Suppressor macrophage (primary cell): ENCODE measurements at regions not wholly inside any gene's neighbourhood (a gene's known extent, or its start where the extent isn't known, plus 50 kb on each side); places are given as distances from the start of the nearest gene placed in this dataset.
"Not testable (repeated sequence)": the region's sequence is repeated elsewhere in the genome, so short reads cannot be mapped to it uniquely, and the experiment has no call there.

Source experiments
- DNase-seq, 4 experiments: peaks; one replicate each; pipeline ENCODE4 v3.0.0-alpha.2; 2020 to 2022

DNA sequence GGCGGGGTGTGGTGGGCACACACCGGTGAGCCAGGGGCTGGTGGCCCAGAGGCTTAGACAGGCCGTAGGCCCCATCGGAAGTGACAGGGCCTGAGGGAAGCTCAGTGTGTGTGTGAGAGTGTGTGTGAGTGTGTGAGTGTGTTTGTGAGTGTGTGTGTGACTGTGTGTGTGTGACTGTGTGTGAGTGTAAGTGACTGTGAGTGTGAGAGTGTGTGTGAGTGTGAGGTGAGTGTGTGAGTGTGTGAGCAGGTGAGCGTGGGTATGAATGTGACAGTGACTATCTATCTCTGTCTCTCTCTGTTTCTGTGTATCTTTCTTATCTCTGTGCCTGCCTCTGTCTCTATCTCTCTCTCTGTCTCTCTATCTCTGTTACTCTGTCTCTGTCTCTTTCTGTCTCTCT, 171.6 kb downstream of the TMEM121 start:
- DNase-seq = not testable (repeated sequence)

DNA sequence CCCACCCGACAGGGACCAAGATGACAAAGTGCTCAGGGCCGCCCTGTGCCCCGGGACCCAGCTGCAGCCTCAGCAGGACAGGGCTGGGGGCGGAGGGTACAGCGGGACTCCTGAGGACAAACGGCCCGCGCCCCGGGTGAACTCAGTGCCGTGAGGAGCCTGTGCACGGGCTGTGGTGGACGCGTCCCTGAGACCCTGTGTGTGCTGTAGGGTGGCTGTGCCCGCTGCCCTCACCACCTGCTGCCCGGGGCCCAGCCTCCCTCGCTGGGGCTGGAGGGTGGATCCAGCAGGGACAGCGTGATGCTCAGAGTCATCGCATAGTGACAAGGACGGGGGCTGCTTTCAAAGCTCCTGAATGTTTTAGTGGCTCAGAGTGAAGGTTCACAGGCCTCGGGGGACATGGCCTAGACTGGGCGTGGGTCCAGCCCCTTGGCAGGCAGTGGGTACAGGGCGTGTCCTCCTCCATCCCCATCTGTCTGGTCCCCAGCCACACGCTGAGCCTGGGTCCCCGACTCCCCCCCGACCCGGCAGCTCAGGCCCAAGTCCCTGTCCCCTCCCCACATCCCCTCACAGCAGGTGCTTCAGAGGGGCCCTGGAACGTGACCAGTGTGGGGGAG, 172.7 kb downstream of the TMEM121 start:
- DNase-seq = not testable (repeated sequence)

DNA sequence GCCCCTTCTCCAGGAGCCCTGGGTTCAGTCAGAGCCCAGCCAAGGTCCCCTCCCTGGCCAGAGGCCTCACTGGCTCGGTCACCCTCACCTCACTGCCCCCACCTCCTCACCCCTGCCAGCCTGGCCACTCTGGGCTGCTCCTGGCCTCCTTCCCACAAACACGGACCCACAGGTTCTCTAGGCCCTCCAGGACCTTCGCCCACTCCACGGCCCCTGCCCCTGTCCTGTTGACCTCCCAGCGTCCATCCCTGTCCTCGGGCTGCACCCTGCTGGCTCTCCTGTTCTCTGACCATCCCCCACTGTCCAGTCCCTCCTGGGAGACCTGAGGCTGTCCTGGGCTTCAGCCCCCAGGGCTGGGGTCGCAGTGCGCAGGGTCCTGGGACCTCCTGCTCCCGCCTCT, 173.3 kb downstream of the TMEM121 start:
- DNase-seq = not testable (repeated sequence)

DNA sequence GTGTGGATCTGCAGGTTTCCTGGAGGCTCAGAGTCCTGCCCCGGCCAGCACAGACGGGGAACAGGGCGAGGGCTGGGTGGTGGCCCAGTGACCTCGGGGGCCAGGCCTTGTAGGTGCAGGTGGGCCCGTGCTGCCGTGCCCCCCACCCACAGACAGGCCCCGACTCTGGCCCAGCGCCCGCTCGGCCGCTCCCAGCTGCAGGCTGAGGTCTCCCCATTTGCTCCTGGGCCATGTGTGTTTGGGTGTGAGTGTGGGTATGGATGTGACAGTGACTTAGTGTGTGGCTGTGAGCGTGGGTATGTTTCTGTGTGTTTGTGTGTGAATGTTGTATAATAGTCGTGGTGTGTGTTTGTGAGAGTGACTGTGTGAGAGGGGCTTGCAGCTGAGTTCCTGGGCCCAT, 173.8 kb downstream of the TMEM121 start:
- DNase-seq = not testable (repeated sequence)

DNA sequence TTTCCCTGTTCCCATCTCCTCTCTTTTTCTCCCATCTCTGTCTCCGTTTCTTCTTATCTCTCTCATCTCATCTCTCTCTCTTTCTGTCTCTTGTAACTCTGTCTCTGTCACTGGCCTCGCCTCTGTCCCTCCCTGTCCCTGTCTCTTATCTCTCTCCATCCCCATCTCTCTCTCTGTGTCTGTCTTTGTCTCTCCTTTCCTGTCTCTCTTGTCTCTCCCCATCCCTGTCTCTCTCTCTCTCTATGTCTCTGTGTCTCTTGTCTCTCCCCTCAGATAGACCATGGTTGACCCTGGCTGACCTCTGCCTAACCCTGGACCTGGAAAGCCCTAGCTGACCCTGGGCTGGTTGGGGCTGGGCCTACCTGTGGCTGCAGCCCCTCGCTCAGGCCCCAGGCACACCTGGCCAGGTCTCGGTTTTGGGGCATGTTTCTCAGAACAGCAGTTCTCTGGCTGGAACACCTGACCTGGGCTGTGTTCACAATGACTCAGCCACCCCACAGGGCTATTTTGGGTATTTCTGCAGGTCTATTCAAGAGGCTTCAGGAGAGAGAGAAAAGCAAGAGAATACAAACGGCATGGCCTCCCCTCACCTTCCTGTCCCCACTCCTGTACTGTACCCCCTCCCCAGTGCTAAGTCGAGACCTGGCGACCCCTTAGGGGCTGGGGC, 174.4 kb downstream of the TMEM121 start:
- DNase-seq = no peak

DNA sequence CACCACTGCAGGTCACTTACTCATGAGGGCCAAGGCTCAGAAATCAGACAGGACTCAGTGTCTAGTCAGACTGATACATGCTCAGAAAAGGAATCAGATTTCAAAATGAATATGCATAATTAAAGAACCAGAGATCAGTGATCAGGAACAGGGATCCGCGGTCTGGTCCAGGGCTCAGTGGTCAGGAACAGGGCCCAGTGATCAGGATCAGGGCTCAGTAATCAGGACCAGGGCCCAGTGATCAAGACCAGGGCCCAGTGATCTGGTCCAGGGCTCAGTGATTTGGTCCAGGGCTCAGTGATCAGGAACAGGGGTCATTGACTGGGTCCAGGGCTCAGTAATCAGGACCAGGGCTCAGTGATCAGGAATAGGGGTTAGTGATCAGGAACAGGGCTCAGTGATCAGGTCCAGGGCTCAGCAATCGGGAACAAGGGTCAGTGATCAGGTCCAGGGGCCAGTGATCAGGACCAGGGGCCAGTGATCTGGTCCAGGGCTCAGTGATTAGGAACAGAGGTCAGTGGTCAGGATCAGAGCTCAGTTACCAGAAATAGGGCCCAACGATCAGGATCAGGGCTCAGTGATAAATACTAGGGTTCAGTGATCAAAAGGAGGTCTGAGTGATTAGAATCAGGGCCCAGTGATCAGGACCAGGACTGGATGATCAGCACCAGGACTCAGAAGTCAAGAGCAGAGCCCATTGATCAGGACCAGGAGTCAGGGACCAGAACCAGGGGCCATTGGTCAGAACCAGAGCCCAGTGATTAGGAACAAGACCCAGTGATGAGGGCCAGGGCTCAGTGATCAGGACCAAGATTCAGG, 175.3 kb downstream of the TMEM121 start:
- no peak for DNase-seq

DNA sequence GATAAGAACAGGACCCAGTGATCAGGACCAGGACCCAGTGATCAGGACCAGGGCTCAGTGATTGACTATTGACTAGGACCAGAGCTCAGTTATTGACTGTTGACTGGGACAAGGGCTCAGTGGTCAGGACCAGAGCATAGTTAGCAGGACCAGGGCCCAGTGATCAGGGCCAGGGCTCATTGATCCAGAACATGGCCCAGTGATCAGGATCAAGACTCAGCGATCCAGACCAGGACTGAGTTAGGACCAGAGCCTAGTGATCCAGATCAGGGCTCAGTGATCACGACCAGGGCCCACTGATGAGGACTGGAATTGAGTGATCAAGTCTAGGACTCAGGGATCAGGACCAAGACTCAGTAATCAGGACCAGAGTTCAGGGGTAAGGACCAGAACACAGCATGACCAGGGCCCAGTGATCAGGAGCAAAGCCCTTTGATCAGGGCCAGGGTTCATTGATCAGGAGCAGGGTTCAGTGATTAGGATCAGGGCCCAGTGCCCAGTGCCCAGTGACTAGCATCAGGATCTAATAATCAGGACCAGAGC, 176.0 kb downstream of the TMEM121 start:
- DNase-seq = no peak

DNA sequence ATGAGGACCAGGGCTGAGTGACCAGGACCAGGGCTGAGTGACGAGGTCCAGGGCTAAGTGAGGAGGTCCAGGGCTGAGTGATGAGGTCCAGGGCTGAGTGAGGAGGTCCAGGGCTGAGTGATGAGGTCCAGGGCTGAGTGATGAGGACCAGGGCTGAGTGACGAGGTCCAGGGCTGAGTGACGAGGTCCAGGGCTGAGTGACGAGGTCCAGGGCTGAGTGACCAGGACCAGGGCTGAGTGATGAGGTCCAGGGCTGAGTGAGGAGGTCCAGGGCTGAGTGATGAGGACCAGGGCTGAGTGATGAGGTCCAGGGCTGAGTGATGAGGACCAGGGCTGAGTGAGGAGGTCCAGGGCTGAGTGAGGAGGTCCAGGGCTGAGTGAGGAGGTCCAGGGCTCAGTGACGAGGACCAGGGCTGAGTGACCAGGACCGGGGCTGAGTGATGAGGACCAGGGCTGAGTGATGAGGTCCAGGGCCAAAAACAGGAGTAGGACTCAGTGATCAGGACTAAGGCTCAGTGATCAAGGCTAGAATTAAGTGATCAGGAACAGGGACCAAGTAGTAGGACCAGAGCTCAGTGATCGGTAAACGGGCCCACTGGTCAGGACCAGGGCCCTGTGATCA, 176.8 kb downstream of the TMEM121 start:
- not testable (repeated sequence) for DNase-seq

DNA sequence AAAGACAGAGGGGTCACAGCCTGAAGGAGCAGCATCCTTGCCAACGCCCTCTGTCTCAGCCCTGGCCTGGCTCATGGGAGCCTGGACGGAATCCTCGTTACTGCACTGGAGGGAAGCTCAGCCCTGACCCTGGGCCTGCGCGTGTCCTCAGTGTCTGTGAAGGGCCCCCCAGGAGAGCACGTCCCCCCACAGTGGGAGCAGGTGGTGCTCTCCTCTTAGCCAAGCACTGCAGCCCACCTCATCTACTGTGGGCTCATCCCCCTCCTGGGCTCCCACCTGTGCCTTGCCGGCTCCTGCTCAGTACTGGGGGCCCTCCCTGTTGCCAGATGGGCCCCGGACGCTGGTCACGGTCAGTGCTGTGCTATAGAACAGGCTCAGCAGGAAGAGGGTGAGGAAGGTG, 177.7 kb downstream of the TMEM121 start:
- DNase-seq = not testable (repeated sequence)

DNA sequence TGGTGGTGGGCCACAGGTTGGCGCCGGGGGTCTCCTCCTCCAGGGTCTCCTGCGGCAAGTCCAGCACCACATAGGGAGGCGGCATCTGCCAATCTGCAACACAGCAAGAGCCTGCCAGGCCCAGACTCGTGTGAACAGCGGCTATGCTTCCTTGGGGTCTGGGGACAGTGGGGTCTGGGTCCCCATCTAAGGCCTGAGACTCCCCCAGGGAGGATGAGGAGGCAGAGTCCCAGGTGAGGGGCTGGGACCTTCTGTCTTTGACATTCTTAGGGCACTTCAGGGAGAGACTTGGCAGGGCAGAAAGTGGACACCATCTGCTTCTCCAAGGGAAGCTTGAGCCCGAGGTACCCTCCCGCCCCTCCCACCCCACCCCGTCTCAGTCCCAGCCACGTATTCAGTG, 178.1 kb downstream of the TMEM121 start:
- DNase-seq = not testable (repeated sequence)

DNA sequence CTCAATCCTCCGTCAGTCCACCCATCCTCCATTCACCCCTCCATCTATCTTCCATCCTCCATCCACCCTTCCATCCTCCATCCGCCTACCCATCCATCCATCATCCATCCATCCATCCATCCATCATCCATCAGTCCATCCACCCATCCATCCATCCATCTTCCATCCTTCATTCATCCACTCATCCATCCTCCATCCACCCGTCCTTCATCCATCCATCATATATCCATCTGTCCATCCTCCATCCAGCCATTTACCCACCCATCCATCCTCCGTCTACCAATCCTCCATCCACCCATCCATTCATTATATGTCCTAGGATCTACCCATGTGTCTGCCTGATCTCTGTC, 179.1 kb downstream of the TMEM121 start:
- not testable (repeated sequence) for DNase-seq

DNA sequence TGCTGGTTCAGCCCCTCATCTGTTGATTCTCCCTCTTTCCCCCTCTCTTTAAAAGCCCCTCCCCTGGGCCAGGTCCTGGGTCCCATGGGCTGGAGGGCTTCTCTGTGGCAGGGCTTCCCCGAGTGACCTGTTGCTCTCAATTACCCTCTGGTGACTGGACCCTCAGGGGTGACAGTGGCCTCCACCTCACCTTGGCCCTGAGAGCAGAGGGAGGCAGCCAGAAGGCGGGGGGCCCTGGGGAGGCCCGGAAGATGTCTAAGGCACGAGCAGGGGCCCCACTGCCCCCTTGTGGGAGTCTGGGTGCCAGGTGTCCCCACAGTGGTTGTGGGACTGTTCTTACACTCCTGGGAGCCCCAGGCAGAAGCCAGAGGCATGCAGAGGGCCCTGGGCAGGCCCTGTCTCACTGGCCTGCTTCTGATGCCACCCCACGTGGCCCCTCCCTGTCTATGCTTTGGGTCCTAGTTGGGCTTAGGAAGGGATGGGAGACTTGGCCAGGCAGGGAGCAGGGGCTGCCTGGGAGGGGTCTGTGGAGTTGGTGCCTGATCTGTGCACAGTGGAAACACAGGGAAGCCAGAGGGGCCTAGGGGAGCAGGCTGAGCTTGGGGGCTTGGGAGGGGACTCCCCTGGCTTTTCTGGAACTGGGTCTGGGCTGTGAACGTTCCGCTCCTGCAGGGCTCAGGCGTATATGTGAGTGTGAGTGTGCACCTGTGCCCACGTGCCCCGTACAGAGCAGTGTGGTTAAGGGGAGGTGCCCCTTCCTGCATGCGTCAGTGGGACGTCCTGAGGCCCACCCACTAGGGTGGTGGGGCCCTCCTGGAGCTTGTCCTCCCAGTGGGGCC, 179.7 kb downstream of the TMEM121 start:
- DNase-seq = not testable (repeated sequence)

DNA sequence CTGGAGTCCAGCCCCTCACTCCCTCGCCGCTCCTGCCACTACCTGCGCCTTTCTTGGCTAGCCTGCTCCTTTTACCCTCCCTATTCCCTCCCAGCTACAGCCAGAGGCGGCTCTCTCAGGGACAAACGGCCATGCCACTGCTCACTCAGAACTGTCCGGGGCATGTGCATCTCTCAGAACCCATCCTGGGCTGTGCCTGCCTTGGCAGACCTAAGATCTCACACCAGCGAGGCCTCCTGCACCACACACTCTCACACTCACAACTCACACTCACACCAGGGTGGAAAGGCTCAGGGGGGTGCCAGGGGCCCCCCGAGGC, 180.3 kb downstream of the TMEM121 start:
- DNase-seq = not testable (repeated sequence)

DNA sequence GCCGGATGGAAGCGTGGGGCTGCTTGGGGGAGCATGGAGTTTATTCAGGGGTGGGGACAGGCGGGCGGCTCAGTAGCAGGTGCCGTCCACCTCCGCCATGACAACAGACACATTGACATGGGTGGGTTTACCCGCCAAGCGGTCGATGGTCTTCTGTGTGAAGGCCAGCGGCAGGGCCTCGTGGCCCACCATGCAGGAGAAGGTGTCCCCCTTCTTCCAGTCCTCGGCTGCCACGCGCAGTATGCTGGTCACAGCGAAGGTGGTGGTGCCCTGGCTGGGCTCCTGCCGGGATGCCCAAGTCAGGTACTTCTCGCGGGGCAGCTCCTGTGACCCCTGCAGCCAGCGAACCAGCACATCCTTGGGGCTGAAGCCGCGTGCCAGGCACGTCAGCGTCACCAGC, 180.7 kb downstream of the TMEM121 start:
- not testable (repeated sequence) for DNase-seq

DNA sequence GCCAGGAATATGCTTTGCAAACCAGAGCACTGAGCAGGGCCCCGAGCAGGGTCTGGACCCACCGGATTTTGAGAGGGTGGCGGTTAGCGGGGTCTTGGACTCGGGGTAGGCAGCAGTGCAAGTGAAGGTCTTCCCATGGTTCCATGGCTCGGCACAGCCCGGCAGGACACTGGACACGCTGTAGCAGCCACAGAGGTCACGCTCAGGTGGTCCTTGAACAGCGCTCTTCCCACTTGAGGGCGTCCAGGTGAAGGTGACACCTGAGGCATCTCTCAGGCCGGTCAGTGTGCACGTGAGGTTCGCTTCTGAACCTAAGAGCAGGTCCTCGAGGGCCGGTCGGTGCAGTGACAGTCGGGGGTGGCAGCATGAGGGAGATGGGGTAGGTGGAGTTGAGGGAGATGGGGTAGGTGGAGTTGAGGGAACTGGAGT, 181.4 kb downstream of the TMEM121 start:
- DNase-seq = not testable (repeated sequence)

DNA sequence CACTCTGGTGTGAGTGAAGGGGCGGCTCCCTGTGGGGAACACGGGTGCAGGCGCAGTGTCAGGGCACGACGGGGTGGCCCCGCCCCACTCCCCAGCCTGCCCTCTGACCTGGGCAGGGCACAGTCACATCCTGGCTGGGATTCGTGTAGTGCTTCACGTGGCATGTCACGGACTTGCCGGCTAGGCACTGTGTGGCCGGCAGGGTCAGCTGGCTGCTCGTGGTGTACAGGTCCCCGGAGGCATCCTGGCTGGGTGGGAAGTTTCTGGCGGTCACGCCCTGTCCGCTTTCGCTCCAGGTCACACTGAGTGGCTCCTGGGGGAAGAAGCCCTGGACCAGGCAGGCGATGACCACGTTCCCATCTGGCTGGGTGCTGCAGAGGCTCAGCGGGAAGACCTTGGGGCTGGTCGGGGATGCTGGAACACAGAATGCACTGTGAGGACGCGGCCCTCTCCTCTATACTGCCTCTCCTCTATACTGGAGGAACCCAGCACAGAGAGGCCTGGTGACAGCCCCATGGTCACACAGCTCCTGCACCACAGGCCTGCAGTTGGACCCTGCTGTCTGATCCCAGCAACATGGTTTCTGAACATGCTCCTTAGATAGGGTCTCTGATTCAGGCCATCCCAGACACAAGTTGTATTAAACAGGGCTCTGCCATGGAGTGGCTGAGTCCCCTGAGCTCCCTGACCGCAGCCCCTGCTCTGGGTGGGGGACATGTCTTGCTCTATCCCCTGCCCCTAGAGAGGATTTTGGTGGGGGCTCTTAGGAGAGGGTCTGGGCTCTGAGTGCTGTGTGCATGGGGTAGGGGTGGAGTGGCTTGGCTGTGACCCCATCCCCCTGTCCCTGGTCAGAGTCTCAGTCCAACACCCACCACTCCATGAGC, 182.1 kb downstream of the TMEM121 start:
- DNase-seq = not testable (repeated sequence)

DNA sequence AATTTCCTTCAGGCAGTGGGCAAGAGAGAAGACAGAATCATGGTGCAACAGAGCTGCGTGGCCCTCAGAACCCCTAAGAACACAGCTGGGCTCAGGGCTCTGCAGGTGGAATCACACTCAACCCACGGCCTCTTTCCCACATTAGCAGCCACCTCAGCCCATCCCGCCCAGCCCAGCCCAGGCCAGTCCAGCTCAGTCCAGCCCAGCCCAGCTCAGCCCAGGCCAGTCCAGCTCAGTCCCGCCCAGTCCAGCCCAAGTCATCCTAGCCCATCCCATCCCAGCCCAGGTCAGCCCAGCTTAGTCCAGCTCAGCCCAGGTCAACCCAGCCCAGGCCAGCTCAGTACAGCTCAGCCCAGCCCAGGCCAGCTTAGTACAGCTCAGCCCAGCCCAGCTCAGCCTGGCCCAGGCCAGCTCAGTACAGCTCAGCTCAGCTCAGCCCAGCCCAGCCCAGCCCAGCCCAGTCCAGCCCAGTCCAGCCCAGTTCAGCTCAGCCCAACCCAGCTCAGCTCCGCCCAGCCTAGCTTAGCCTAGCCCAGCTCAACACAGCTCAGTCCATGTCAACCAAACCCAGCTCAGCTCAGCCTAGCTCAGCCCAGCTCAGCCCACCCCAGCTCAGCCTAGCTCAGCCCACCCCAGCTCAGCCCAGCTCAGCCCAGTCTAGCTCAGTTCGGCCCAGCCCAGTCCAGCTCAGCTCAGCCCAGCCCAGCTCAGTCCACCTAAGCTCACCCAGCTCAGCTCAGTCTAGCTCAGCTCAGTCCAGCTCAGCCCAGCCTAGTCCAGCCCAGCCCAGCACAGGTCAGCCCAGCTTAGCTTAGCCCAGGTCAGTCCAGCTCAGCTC, 183.1 kb downstream of the TMEM121 start:
- DNase-seq = peak in 1 of 4 experiments; percentile 2

DNA sequence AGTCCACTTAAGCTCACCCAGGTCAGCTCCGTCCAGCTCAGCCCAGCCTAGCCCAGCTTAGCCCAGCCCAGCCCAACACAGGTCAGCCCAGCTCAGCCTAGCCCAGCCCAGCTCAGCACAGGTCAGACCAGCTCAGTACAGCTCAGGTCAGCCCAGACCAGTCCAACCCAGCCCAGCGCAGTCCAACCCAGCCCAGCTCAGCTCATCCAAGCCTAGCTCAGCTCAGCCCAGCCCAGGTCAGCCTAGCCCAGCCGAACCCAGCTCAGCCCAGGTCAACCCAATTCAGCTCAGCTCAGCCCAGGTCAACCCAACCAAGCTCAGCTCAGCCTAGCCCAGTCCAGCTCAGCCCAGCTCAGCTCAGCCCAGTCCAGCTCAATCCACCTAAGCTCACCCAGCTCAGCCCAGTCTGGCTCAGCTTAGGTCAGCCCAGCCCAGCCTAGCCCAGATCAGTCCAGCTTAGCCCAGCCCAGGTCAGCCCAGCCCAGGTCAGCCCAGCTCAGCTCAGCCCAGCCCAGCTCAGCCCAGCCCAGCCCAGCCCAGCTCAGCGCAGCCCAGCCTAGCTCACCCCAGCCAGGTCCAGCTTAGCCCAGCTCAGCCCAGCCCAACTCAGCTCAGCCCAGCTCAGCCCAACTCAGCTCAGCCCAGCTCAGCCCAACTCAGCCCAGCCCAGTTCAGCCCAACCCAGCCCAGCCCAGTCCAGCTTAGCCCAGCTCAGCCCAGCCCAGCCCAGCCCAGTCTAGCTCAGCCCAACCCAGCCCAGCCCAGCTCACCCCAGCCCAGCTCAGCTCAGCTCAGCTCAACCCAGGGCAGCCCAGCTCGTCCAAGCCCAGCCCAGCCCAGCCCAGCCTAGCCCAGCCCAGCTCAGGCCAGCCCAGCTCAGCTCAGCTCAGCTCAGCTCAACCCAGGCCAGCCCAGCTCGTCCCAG, 184.0 kb downstream of the TMEM121 start:
- DNase-seq = peak in 2 of 4 experiments; percentile 26 to 33
